HCT116 (cell line): ENCODE measurements at regions not wholly inside any gene's neighbourhood (a gene's known extent, or its start where the extent isn't known, plus 50 kb on each side); places are given as distances from the start of the nearest gene placed in this dataset.

Source experiments
- ATAC-seq: fragments of 200-7000 bp; cut with Tn5 transposase; 2 replicates; pipeline ENCODE4 v1.9.1; 2020; ENCODE audit warnings: mild to moderate bottlenecking, moderate library complexity
- BruUV-seq: library from RNA; stranded (reverse); fragments of 400-500 nt; replicated peaks from 2 replicates; lab custom pipeline; 2021; lab: Mats Ljungman, UMichigan
- CTCF ChIA-PET: fragments of 300-600 bp; sonication (Branson Sonifier 250); formaldehyde crosslinking; loops from one replicate; lab custom pipeline; 2021; ENCODE audit warnings: antibody characterized with exemption; lab: Charles Lee
- POLR2A ChIA-PET: fragments of 300-600, 350-600 bp; sonication (Branson Sonifier 250); formaldehyde crosslinking; loops from one replicate; lab custom pipeline; 2021; ENCODE audit warnings: antibody characterized with exemption; lab: Charles Lee
- RAD21 ChIA-PET, 2 experiments: fragments of 300-600 bp; sonication (Branson Sonifier 250); formaldehyde crosslinking; loops; one replicate each; lab custom pipeline; 2023; ENCODE audit warnings: low total read pairs in 2 of 2; ENCODE audit not compliant: uncharacterized antibody in 2 of 2, unreplicated experiment in 2 of 2, low non-redundant PET in 1 of 2; lab: Charles Lee
- DNase-seq: peaks from one replicate; pipeline ENCODE4 v3.0.0-alpha.2; 2010; ENCODE audit warnings: low read depth, low spot score
- H2AFZ ChIP-seq: fragments of 200-600 bp; shearing (Covaris generic), sonication (generic); 2 replicates; pipeline ENCODE4 v1.6.1; 2017; ENCODE audit warnings: low read depth, mixed run types, mixed read lengths, antibody characterized with exemption, low read length; ENCODE audit not compliant: poor library complexity, severe bottlenecking
- H3K27ac ChIP-seq: 2 replicates; pipeline ENCODE4 v1.5.1; 2012; ENCODE audit warnings: low read depth, low read length
- H3K27me3 ChIP-seq: fragments of 200-600 bp; sonication (generic); 2 replicates; pipeline ENCODE4 v1.6.1; 2016; ENCODE audit warnings: mixed run types, low read length, mixed read lengths; ENCODE audit not compliant: insufficient read depth
- H3K36me3 ChIP-seq, 2 experiments: fragments of 200-500 bp in 1 of 2; fragments of 200-600 bp in 1 of 2; sonication (Bioruptor generic) in 1 of 2; sonication (generic) in 1 of 2; 2 replicates each; pipeline versions ENCODE4 v1.5.1 to v1.6.1; 2014 to 2016; ENCODE audit warnings: low read length in 2 of 2, inconsistent platforms in 1 of 2, mixed read lengths in 1 of 2, mixed run types in 1 of 2; ENCODE audit not compliant: insufficient read depth in 2 of 2, control insufficient read depth in 1 of 2
- H3K4me1 ChIP-seq, 2 experiments: fragments of 200-600 bp in 1 of 2; sonication (generic) in 1 of 2; 2 replicates each; pipeline versions ENCODE4 v1.5.1 to v1.6.1; 2012 to 2017; ENCODE audit warnings: low read length in 2 of 2, inconsistent platforms in 1 of 2, mild to moderate bottlenecking in 1 of 2, mixed read lengths in 1 of 2, mixed run types in 1 of 2, moderate library complexity in 1 of 2; ENCODE audit not compliant: insufficient read depth in 2 of 2, control insufficient read depth in 1 of 2
- H3K4me2 ChIP-seq: fragments of 200-600 bp; sonication (generic); 2 replicates; pipeline ENCODE4 v1.6.1; 2017; ENCODE audit warnings: mixed run types, low read length, mixed read lengths
- H3K4me3 ChIP-seq, 2 experiments: fragments of 200-600 bp in 1 of 2; sonication (generic) in 1 of 2; replicated peaks in 1 of 2; 2 replicates each; pipeline ENCODE4 v1.5.1; 2011 to 2016; ENCODE audit warnings: low read length in 2 of 2, control low read depth in 1 of 2, low read depth in 1 of 2, mild to moderate bottlenecking in 1 of 2, mixed read lengths in 1 of 2, mixed run types in 1 of 2
- H3K79me2 ChIP-seq: fragments of 200-600 bp; sonication (generic); 2 replicates; pipeline ENCODE4 v1.6.1; 2017; ENCODE audit warnings: mild to moderate bottlenecking, mixed run types, low read length, moderate library complexity, mixed read lengths; ENCODE audit not compliant: insufficient read depth
- H3K9ac ChIP-seq: fragments of 200-600 bp; sonication (generic); 2 replicates; pipeline ENCODE4 v1.6.1; 2016; ENCODE audit warnings: low read length, mixed read lengths
- H3K9me2 ChIP-seq: fragments of 200-600 bp; sonication (generic), shearing (Covaris generic); 2 replicates; pipeline ENCODE4 v1.6.1; 2017; ENCODE audit warnings: mixed run types, mild to moderate bottlenecking, moderate library complexity; ENCODE audit not compliant: insufficient read depth
- H3K9me3 ChIP-seq, 2 experiments: fragments of 200-500 bp in 1 of 2; fragments of 200-600 bp in 1 of 2; sonication (Bioruptor generic) in 1 of 2; sonication (generic) in 1 of 2; 2 replicates each; pipeline ENCODE4 v1.6.1; 2014 to 2017; ENCODE audit warnings: low read length in 2 of 2, mixed read lengths in 2 of 2, inconsistent platforms in 1 of 2, low read depth in 1 of 2, mild to moderate bottlenecking in 1 of 2, mixed run types in 1 of 2, moderate library complexity in 1 of 2; ENCODE audit not compliant: control insufficient read depth in 1 of 2, insufficient read depth in 1 of 2
- H4K20me1 ChIP-seq: fragments of 200-600 bp; sonication (generic), shearing (Covaris generic); 2 replicates; pipeline ENCODE4 v1.6.1; 2017; ENCODE audit warnings: mixed run types, mild to moderate bottlenecking, moderate library complexity; ENCODE audit not compliant: insufficient read depth
- CBX3 ChIP-seq: IDR thresholded peaks from 2 replicates; pipeline ENCODE4 v1.6.1; 2012; ENCODE audit warnings: low read depth
- EGR1 ChIP-seq: IDR thresholded peaks from 2 replicates; pipeline ENCODE4 v1.6.1; 2012; ENCODE audit warnings: low read depth
- EZH2phosphoT487 ChIP-seq: fragments of 200-600 bp; IDR thresholded peaks from 2 replicates; pipeline ENCODE4 v1.6.1; 2018; ENCODE audit warnings: antibody characterized with exemption, borderline replicate concordance
- POLR2A ChIP-seq: IDR thresholded peaks from 2 replicates; pipeline ENCODE4 v1.7.0; 2011; ENCODE audit warnings: borderline replicate concordance; ENCODE audit not compliant: insufficient read depth, insufficient read length; ENCODE audit errors: extremely low read depth
- RAD21 ChIP-seq: IDR thresholded peaks from 2 replicates; pipeline ENCODE4 v1.6.1; 2012; ENCODE audit warnings: low read depth, mild to moderate bottlenecking
- SIN3A ChIP-seq: IDR thresholded peaks from 2 replicates; pipeline ENCODE4 v1.6.1; 2012; ENCODE audit warnings: low read depth
- SP1 ChIP-seq: IDR thresholded peaks from 2 replicates; pipeline ENCODE4 v1.6.1; 2012; ENCODE audit warnings: low read depth
- SRF ChIP-seq: IDR thresholded peaks from 2 replicates; pipeline ENCODE4 v1.6.1; 2012; ENCODE audit warnings: low read depth
- TCF7L2 ChIP-seq: IDR thresholded peaks from 2 replicates; pipeline ENCODE4 v1.7.0; 2011; ENCODE audit warnings: borderline replicate concordance, inconsistent platforms; ENCODE audit not compliant: insufficient read depth, insufficient read length; ENCODE audit errors: extremely low read depth
- YY1 ChIP-seq: IDR thresholded peaks from 2 replicates; pipeline ENCODE4 v1.6.1; 2011; ENCODE audit warnings: low read length, low read depth, moderate library complexity, mild to moderate bottlenecking; ENCODE audit not compliant: insufficient replicate concordance; ENCODE audit errors: extremely low read depth
- ZNF274 ChIP-seq: fragments of 200-500 bp; sonication (Bioruptor generic); IDR thresholded peaks from 2 replicates; pipeline ENCODE4 v1.6.1; 2014; ENCODE audit warnings: mild to moderate bottlenecking, low read depth, low read length, inconsistent platforms
- intact Hi-C: fragments of 100-400 bp; cut with micrococcal nuclease; formaldehyde crosslinking; loops from 2 replicates; pipeline ENCODE4 v1.10.0; 2022
- TF ChIP-seq, protein P1 (sequence below), 3 experiments: fragments of 200-600 bp in 1 of 3; sonication (generic) in 1 of 3; IDR thresholded peaks in 2 of 3; conservative IDR thresholded peaks in 1 of 3; 2 replicates each; pipeline ENCODE4 v1.5.1; 2012 to 2017; ENCODE audit warnings: low read depth in 2 of 3, low read length in 2 of 3, antibody characterized with exemption in 1 of 3, borderline replicate concordance in 1 of 3, control low read depth in 1 of 3, mild to moderate bottlenecking in 1 of 3, mixed read lengths in 1 of 3, mixed run types in 1 of 3, moderate library complexity in 1 of 3; ENCODE audit not compliant: insufficient read depth in 1 of 3

DNA sequence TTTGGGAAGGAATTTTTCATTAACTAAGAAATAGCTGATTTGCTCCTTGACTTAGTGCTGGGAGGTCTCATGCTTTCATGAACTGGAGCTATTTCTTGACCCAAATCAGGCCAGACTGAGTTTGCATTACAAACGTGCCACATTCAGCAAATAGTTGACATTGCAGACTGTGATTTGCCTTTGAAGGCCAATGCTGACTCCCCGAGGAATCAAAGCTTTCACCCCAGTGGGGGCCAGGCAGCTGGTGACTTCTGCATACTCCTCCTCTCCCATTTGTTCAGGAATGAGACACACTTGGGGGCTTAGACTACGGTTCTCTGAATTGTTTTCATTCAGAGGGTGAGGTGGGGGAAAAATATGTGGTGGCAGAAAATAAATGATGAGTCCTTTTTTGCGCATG is 111.0 kb upstream of the JAZF1 start:
- ATAC-seq (no peak), DNase-seq (no peak)
- CTCF ChIA-PET: no interaction called here
- H3K27me3 ChIP-seq: no peaks in the 10 kb centered on the region
- peaks cover 20 to 22% of the 10 kb centered on the region in 2 experiments for H3K4me1 ChIP-seq
- no peak overlapping the region for H2AFZ ChIP-seq
- H3K4me3 ChIP-seq: no peak overlapping the region
- H4K20me1 ChIP-seq: no peaks in the 10 kb centered on the region
- no peak overlapping the region for H3K27ac ChIP-seq
- no peaks in the 10 kb centered on the region for H3K9me3 ChIP-seq
- RAD21 ChIA-PET: no interaction called here
- POLR2A ChIA-PET: no interaction called here
- H3K9me2 ChIP-seq: no peaks in the 10 kb centered on the region
- TF ChIP-seq ZNF274 (no peak), SIN3A (no peak), YY1 (no peak), SRF (no peak), EZH2phosphoT487 (no peak), POLR2A (no peak), TCF7L2 (no peak), SP1 (no peak), CBX3 (no peak), EGR1 (no peak), RAD21 (no peak)
- TF ChIP-seq, protein P1, sequence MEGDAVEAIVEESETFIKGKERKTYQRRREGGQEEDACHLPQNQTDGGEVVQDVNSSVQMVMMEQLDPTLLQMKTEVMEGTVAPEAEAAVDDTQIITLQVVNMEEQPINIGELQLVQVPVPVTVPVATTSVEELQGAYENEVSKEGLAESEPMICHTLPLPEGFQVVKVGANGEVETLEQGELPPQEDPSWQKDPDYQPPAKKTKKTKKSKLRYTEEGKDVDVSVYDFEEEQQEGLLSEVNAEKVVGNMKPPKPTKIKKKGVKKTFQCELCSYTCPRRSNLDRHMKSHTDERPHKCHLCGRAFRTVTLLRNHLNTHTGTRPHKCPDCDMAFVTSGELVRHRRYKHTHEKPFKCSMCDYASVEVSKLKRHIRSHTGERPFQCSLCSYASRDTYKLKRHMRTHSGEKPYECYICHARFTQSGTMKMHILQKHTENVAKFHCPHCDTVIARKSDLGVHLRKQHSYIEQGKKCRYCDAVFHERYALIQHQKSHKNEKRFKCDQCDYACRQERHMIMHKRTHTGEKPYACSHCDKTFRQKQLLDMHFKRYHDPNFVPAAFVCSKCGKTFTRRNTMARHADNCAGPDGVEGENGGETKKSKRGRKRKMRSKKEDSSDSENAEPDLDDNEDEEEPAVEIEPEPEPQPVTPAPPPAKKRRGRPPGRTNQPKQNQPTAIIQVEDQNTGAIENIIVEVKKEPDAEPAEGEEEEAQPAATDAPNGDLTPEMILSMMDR (IDR thresholded peaks at IDR 0.05 in 2 of 3, conservative IDR thresholded peaks at IDR 0.05 in 1 of 3; ENCODE audit: borderline replicate concordance in 1 of 3, insufficient read depth in 1 of 3, low read depth in 2 of 3, low read length in 2 of 3): no peak
- H3K9ac ChIP-seq: no peak overlapping the region
- no peak overlapping the region for H3K4me2 ChIP-seq
- no peaks in the 10 kb centered on the region for H3K36me3 ChIP-seq
- H3K79me2 ChIP-seq: no peaks in the 10 kb centered on the region
- no TSS peak for BruUV-seq
- intact Hi-C loops: no loop called here
